ENCODE measurements at regions not wholly inside any gene's neighbourhood (a gene's known extent, or its start where the extent isn't known, plus 50 kb on each side); places are given as distances from the start of the nearest gene placed in this dataset.
"Not testable (repeated sequence)": the region's sequence is repeated elsewhere in the genome, so short reads cannot be mapped to it uniquely, and the experiment has no call there.

- no peak for DNase-seq (ENCODE audit: low read depth in 2 of 3, low spot score in 1 of 3)
These were observed 1544.1 kb downstream of the REEP3 start for GRCh38 chr10:65065278-65065677.

- no peak for DNase-seq (ENCODE audit: low read depth in 2 of 3, low spot score in 1 of 3)
These were observed 1562.0 kb downstream of the REEP3 start for GRCh38 chr10:65083222-65083621.

GRCh38 chr10:65090991-65091390 lies 1569.8 kb downstream of the REEP3 start:
- DNase-seq (ENCODE audit: low read depth in 2 of 3, low spot score in 1 of 3), result no peak

GRCh38 chr10:65100146-65100545 lies 1578.9 kb downstream of the REEP3 start:
- DNase-seq (ENCODE audit: low read depth in 2 of 3, low spot score in 1 of 3), result no peak

GRCh38 chr10:65100881-65101280 lies 1579.7 kb downstream of the REEP3 start:
- not testable (repeated sequence) for DNase-seq (ENCODE audit: low read depth in 2 of 3, low spot score in 1 of 3)

- DNase-seq (ENCODE audit: low read depth in 2 of 3, low spot score in 1 of 3), result no peak
These were observed 1588.8 kb downstream of the REEP3 start for GRCh38 chr10:65110009-65110408.

GRCh38 chr10:65111059-65111458 lies 1589.9 kb downstream of the REEP3 start:
- not testable (repeated sequence) for DNase-seq (ENCODE audit: low read depth in 2 of 3, low spot score in 1 of 3)

- DNase-seq (ENCODE audit: low read depth in 2 of 3, low spot score in 1 of 3), result no peak
These were observed 1591.4 kb downstream of the REEP3 start for GRCh38 chr10:65112573-65112972.

GRCh38 chr10:65123120-65123519 lies 1601.9 kb downstream of the REEP3 start:
- DNase-seq (ENCODE audit: low read depth in 2 of 3, low spot score in 1 of 3), result no peak

- no peak for DNase-seq (ENCODE audit: low read depth in 2 of 3, low spot score in 1 of 3)
These were observed 1604.0 kb downstream of the REEP3 start for GRCh38 chr10:65125212-65125611.

GRCh38 chr10:65126288-65126687 lies 1605.1 kb downstream of the REEP3 start:
- no peak for DNase-seq (ENCODE audit: low read depth in 2 of 3, low spot score in 1 of 3)

- no peak for DNase-seq (ENCODE audit: low read depth in 2 of 3, low spot score in 1 of 3)
These were observed 1607.1 kb downstream of the REEP3 start for GRCh38 chr10:65128277-65128676.

- DNase-seq (ENCODE audit: low read depth in 2 of 3, low spot score in 1 of 3), result no peak
These were observed 1609.1 kb downstream of the REEP3 start for GRCh38 chr10:65130162-65130758.

- no peak for DNase-seq (ENCODE audit: low read depth in 2 of 3, low spot score in 1 of 3)
These were observed 1612.5 kb downstream of the REEP3 start for GRCh38 chr10:65133652-65134051.

GRCh38 chr10:65135508-65135907 lies 1614.3 kb downstream of the REEP3 start:
- no peak for DNase-seq (ENCODE audit: low read depth in 2 of 3, low spot score in 1 of 3)

GRCh38 chr10:65142641-65143435 lies 1621.6 kb downstream of the REEP3 start:
- no peak for DNase-seq (ENCODE audit: low read depth in 2 of 3, low spot score in 1 of 3)

GRCh38 chr10:65143723-65144122 lies 1622.5 kb downstream of the REEP3 start:
- no peak for DNase-seq (ENCODE audit: low read depth in 2 of 3, low spot score in 1 of 3)

GRCh38 chr10:65149878-65150277 lies 1628.7 kb downstream of the REEP3 start:
- DNase-seq (ENCODE audit: low read depth in 2 of 3, low spot score in 1 of 3), result no peak

GRCh38 chr10:65166272-65166671 lies 1645.1 kb downstream of the REEP3 start:
- DNase-seq (ENCODE audit: low read depth in 2 of 3, low spot score in 1 of 3), result no peak

- no peak for DNase-seq (ENCODE audit: low read depth in 2 of 3, low spot score in 1 of 3)
These were observed 1651.0 kb downstream of the REEP3 start for GRCh38 chr10:65172249-65172648.

- DNase-seq (ENCODE audit: low read depth in 2 of 3, low spot score in 1 of 3), result no peak
These were observed 1655.8 kb downstream of the REEP3 start for GRCh38 chr10:65176994-65177393.

GRCh38 chr10:65183236-65183635 lies 1662.0 kb downstream of the REEP3 start:
- no peak for DNase-seq (ENCODE audit: low read depth in 2 of 3, low spot score in 1 of 3)

GRCh38 chr10:65186668-65187067 lies 1665.5 kb downstream of the REEP3 start:
- DNase-seq (ENCODE audit: low read depth in 2 of 3, low spot score in 1 of 3), result not testable (repeated sequence)
